ENCODE measurements at regions not wholly inside any gene's neighbourhood (a gene's known extent, or its start where the extent isn't known, plus 50 kb on each side); places are given as distances from the start of the nearest gene placed in this dataset.

DNA sequence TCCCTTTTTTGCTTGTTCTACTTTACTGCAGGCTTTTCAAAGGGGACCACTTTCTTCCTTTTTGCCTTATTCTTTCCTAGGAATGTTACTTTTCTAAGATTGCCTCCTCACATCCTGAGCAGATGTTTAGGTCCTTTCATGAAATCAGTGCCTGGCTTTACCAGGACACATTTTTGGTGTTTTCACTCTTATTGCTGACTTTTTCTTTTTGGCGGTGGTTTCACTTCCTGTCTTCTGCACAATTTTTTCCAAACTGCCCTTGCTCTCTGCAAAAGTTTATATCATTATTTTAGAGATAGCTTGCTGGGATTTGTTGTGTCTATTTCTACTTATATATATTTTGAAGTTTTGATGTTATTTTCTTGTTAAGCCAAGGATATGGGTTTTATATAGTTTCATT lies 332.2 kb upstream of the MTPN start:
- TF ChIP-seq, protein P1, sequence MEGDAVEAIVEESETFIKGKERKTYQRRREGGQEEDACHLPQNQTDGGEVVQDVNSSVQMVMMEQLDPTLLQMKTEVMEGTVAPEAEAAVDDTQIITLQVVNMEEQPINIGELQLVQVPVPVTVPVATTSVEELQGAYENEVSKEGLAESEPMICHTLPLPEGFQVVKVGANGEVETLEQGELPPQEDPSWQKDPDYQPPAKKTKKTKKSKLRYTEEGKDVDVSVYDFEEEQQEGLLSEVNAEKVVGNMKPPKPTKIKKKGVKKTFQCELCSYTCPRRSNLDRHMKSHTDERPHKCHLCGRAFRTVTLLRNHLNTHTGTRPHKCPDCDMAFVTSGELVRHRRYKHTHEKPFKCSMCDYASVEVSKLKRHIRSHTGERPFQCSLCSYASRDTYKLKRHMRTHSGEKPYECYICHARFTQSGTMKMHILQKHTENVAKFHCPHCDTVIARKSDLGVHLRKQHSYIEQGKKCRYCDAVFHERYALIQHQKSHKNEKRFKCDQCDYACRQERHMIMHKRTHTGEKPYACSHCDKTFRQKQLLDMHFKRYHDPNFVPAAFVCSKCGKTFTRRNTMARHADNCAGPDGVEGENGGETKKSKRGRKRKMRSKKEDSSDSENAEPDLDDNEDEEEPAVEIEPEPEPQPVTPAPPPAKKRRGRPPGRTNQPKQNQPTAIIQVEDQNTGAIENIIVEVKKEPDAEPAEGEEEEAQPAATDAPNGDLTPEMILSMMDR (IDR thresholded peaks at IDR 0.05) = no peak
- TF ChIP-seq POLR2AphosphoS5 (IDR thresholded peaks at IDR 0.05; ENCODE audit: low read depth, low read length) = no peak
- TF ChIP-seq TCF7L2 (IDR thresholded peaks at IDR 0.05; ENCODE audit: low read depth, low read length) = no peak
- TF ChIP-seq, protein P2, sequence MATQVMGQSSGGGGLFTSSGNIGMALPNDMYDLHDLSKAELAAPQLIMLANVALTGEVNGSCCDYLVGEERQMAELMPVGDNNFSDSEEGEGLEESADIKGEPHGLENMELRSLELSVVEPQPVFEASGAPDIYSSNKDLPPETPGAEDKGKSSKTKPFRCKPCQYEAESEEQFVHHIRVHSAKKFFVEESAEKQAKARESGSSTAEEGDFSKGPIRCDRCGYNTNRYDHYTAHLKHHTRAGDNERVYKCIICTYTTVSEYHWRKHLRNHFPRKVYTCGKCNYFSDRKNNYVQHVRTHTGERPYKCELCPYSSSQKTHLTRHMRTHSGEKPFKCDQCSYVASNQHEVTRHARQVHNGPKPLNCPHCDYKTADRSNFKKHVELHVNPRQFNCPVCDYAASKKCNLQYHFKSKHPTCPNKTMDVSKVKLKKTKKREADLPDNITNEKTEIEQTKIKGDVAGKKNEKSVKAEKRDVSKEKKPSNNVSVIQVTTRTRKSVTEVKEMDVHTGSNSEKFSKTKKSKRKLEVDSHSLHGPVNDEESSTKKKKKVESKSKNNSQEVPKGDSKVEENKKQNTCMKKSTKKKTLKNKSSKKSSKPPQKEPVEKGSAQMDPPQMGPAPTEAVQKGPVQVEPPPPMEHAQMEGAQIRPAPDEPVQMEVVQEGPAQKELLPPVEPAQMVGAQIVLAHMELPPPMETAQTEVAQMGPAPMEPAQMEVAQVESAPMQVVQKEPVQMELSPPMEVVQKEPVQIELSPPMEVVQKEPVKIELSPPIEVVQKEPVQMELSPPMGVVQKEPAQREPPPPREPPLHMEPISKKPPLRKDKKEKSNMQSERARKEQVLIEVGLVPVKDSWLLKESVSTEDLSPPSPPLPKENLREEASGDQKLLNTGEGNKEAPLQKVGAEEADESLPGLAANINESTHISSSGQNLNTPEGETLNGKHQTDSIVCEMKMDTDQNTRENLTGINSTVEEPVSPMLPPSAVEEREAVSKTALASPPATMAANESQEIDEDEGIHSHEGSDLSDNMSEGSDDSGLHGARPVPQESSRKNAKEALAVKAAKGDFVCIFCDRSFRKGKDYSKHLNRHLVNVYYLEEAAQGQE (IDR thresholded peaks at IDR 0.05; ENCODE audit: insufficient read depth in 1 of 2, low read depth in 2 of 2, low read length in 1 of 2) = no peak
- no peak for TF ChIP-seq SIN3A (IDR thresholded peaks at IDR 0.05; ENCODE audit: borderline replicate concordance, insufficient read depth, low read depth, low read length)

All from Panc1 (cell line).